ENCODE measurements at regions not wholly inside any gene's neighbourhood (a gene's known extent, or its start where the extent isn't known, plus 50 kb on each side); places are given as distances from the start of the nearest gene placed in this dataset.

GRCh38 chr11:129605815-129606214 lies 209.8 kb upstream of the TMEM45B start:
- TF ChIP-seq MAX (IDR thresholded peaks at IDR 0.05): no peak
- TF ChIP-seq MYC (IDR thresholded peaks at IDR 0.05; ENCODE audit: borderline replicate concordance, low read length): no peak
- TF ChIP-seq REST (IDR thresholded peaks at IDR 0.05): no peak
- no peak for TF ChIP-seq CTCF (IDR thresholded peaks at IDR 0.05)
- TF ChIP-seq USF2 (IDR thresholded peaks at IDR 0.05): no peak
- TF ChIP-seq ELK1 (IDR thresholded peaks at IDR 0.05; ENCODE audit: low read depth, low read length): no peak
- TF ChIP-seq HES2 (IDR thresholded peaks at IDR 0.05): no peak
- no peak for TF ChIP-seq PBX3 (IDR thresholded peaks at IDR 0.05)
- no peak for TF ChIP-seq NR3C1 (IDR thresholded peaks at IDR 0.05)
- TF ChIP-seq TP53 (CRISPR knock-in tag; IDR thresholded peaks at IDR 0.05): no peak
- TF ChIP-seq POLR2A (IDR thresholded peaks at IDR 0.05; ENCODE audit: low read length): no peak
- TF ChIP-seq HDAC2 (IDR thresholded peaks at IDR 0.05): no peak

Measured in A549 (cell line).